ENCODE measurements at regions not wholly inside any gene's neighbourhood (a gene's known extent, or its start where the extent isn't known, plus 50 kb on each side); places are given as distances from the start of the nearest gene placed in this dataset.

DNA sequence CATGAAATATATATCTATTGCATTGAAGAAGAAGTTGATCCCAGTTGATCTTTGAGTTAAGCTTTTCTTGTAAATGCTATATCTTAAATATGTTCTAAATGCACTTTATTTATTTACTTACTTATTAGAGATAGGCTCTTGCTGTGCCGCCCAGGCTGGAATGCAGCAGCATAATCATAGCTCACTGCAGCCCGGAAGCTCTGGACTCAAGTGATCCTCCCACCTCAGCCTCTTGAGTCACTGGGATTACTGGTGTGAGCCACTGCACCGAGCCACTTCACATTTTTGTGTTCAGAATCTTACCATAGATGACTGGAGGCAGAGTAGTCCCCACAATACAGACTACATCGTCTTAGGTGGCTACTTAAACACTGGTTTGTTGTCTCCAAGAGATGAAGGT, 324.3 kb upstream of the SLIT2 start:
- no peaks in the 10 kb centered on the region for H3K36me3 ChIP-seq
- no peak for TF ChIP-seq POLR2AphosphoS5 (IDR thresholded peaks at IDR 0.05)
- TF ChIP-seq POLR2A (IDR thresholded peaks at IDR 0.05): no peak
- TF ChIP-seq EP300 (IDR thresholded peaks at IDR 0.05): no peak
- TF ChIP-seq, protein P1, sequence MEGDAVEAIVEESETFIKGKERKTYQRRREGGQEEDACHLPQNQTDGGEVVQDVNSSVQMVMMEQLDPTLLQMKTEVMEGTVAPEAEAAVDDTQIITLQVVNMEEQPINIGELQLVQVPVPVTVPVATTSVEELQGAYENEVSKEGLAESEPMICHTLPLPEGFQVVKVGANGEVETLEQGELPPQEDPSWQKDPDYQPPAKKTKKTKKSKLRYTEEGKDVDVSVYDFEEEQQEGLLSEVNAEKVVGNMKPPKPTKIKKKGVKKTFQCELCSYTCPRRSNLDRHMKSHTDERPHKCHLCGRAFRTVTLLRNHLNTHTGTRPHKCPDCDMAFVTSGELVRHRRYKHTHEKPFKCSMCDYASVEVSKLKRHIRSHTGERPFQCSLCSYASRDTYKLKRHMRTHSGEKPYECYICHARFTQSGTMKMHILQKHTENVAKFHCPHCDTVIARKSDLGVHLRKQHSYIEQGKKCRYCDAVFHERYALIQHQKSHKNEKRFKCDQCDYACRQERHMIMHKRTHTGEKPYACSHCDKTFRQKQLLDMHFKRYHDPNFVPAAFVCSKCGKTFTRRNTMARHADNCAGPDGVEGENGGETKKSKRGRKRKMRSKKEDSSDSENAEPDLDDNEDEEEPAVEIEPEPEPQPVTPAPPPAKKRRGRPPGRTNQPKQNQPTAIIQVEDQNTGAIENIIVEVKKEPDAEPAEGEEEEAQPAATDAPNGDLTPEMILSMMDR (IDR thresholded peaks at IDR 0.05): no peak
- no peak for ATAC-seq
- H3K27me3 ChIP-seq: no peaks in the 10 kb centered on the region
- no peaks in the 10 kb centered on the region for H3K4me1 ChIP-seq
- H3K9me3 ChIP-seq: no peaks in the 10 kb centered on the region
- H3K27ac ChIP-seq: no peak overlapping the region
- no peak overlapping the region for H3K4me3 ChIP-seq
- WGBS, 2 donors (ENCODE audit: low coverage in 1 of 2): 86 to 97% methylated on average over 4 of the region's 4 CpGs

DNA sequence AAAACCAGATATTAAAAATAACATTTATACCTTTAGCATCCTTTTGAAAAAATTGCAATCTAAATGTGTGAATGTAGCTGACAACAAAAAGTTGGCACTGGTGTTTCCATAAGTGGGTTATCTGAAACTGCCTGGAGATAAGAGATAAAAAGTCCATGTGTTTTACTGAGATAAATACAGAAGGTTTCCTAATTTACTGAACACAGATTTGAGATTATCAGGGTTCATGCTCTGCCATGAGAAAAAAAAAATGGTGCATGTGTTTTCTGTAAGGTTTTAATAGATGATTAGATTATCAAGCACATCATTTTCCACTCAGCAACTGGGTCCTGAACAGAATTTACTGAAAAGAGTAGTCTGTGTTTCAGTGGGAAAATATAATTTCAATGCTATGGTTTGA, 326.2 kb upstream of the SLIT2 start:
- no peak for ATAC-seq
- TF ChIP-seq, protein P1 (IDR thresholded peaks at IDR 0.05): no peak
- TF ChIP-seq POLR2A (IDR thresholded peaks at IDR 0.05) (no peak), POLR2AphosphoS5 (IDR thresholded peaks at IDR 0.05) (no peak), EP300 (IDR thresholded peaks at IDR 0.05) (no peak)

DNA sequence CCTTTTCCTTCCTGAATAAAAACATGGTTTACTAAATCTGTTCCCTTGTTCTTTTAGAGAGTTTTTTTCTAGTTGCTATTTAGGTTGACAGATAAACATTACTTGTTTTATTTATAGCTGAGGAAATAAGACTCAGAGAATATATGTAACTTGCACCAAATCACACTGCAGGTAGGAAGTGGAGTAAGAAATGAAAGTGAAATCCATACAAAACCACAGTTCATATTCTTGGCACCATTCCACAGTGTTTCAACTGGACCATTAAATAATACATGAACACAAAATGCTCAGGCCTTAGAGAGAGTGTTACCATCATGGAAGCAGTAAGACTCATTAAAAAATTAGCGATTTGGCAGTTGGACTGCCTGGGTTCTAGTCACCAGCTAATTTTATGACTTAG, 326.9 kb upstream of the SLIT2 start:
- Histone ChIP-seq H3K4me3 (no peak overlapping the region), H3K27ac (no peak overlapping the region), H3K36me3 (no peaks in the 10 kb centered on the region), H3K27me3 (no peaks in the 10 kb centered on the region), H3K4me1 (no peaks in the 10 kb centered on the region), H3K9me3 (peaks cover 0 to 7% (median 0%) of the 10 kb centered on the region in 3 donors)
- 100% methylated on average over 1 of the region's 1 CpG for WGBS, 2 donors (ENCODE audit: low coverage in 1 of 2)
- ATAC-seq: no peak
- TF ChIP-seq POLR2A (IDR thresholded peaks at IDR 0.05) (no peak), EP300 (IDR thresholded peaks at IDR 0.05) (no peak), POLR2AphosphoS5 (IDR thresholded peaks at IDR 0.05) (no peak)
- TF ChIP-seq, protein P1 (IDR thresholded peaks at IDR 0.05): no peak

More for the DNA sequence above, 326.2 kb upstream of the SLIT2 start:
- Histone ChIP-seq H3K4me3 (no peak overlapping the region), H3K27ac (no peak overlapping the region), H3K27me3 (no peaks in the 10 kb centered on the region), H3K36me3 (no peaks in the 10 kb centered on the region), H3K4me1 (no peaks in the 10 kb centered on the region), H3K9me3 (peaks cover 0 to under 1% (median 0%) of the 10 kb centered on the region in 3 donors)

DNA sequence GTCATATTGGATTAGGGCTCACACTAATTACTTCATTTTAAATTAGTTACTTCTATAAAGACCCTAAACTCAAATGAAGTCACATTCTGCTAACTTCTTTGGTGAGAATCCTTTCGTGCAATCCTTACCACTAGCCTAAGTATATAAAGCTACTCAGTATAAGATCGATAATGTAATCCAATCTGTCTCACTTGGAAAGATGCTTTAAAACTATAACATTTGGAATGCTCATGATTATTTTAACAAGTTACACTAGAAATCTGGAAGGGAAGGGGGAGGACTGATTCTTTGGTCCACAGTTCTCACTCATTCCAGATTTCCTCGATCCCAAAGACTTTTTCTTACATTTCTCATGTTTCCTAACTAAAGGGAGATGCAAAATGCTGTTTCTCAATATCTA, 336.4 kb upstream of the SLIT2 start:
- 84 to 92% methylated on average over 3 of the region's 3 CpGs for WGBS, 2 donors (ENCODE audit: low coverage in 1 of 2)
- Histone ChIP-seq H3K36me3 (no peaks in the 10 kb centered on the region), H3K27ac (no peak overlapping the region), H3K4me3 (no peak overlapping the region), H3K4me1 (no peaks in the 10 kb centered on the region), H3K27me3 (no peaks in the 10 kb centered on the region), H3K9me3 (peaks cover 0 to 10% (median 0%) of the 10 kb centered on the region in 3 donors)
- no peak for ATAC-seq
- TF ChIP-seq POLR2A (IDR thresholded peaks at IDR 0.05) (no peak), POLR2AphosphoS5 (IDR thresholded peaks at IDR 0.05) (no peak), EP300 (IDR thresholded peaks at IDR 0.05) (no peak)
- TF ChIP-seq, protein P1 (IDR thresholded peaks at IDR 0.05): no peak

DNA sequence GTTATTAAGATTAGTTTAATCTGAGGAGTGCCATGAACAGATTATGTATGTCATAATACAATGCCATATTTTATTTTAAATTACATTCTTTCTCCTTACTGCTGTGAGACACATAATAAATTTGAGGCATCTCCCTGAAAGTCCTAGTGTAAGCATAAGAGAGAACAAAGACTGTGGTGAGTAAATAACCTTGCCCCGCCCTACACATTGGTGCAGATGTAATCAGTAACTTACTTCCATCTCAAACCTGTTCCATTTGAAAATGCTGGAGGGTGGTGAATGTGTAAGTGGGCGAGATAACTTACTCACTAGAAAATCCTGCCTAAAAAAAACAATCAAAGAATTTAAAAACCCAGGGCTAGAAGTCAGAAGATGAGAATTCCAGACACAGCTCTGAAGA, 338.1 kb upstream of the SLIT2 start:
- TF ChIP-seq EP300 (IDR thresholded peaks at IDR 0.05) (no peak), POLR2A (IDR thresholded peaks at IDR 0.05) (no peak), POLR2AphosphoS5 (IDR thresholded peaks at IDR 0.05) (no peak)
- no peaks in the 10 kb centered on the region for H3K36me3 ChIP-seq
- no peak for ATAC-seq
- H3K9me3 ChIP-seq: peaks cover 0 to 6% (median 0%) of the 10 kb centered on the region in 3 donors
- H3K4me1 ChIP-seq: no peaks in the 10 kb centered on the region
- no peak overlapping the region for H3K4me3 ChIP-seq
- H3K27me3 ChIP-seq: no peaks in the 10 kb centered on the region
- 64 to 77% methylated on average over 2 of the region's 2 CpGs for WGBS, 2 donors (ENCODE audit: low coverage in 1 of 2)
- no peak overlapping the region for H3K27ac ChIP-seq
